Testis (tissue), 2 donors: ENCODE measurements at regions not wholly inside any gene's neighbourhood (a gene's known extent, or its start where the extent isn't known, plus 50 kb on each side); places are given as distances from the start of the nearest gene placed in this dataset.

ENCODE experiments used
- POLR2A ChIP-seq: fragments of 450-650 bp; IDR thresholded peaks from one replicate; pipeline ENCODE4 v1.6.1; 2017; ENCODE audit warnings: antibody characterized with exemption, mild to moderate bottlenecking, moderate library complexity
- TF ChIP-seq, protein P1 (sequence below), 3 experiments: fragments of 450-650 bp in 2 of 3; fragments of 200-600 bp in 1 of 3; sonication (generic) in 1 of 3; IDR thresholded peaks; one replicate each; pipeline ENCODE4 v1.5.1; 2016 to 2019; ENCODE audit warnings: antibody characterized with exemption in 3 of 3, mild to moderate bottlenecking in 2 of 3, moderate library complexity in 1 of 3

DNA sequence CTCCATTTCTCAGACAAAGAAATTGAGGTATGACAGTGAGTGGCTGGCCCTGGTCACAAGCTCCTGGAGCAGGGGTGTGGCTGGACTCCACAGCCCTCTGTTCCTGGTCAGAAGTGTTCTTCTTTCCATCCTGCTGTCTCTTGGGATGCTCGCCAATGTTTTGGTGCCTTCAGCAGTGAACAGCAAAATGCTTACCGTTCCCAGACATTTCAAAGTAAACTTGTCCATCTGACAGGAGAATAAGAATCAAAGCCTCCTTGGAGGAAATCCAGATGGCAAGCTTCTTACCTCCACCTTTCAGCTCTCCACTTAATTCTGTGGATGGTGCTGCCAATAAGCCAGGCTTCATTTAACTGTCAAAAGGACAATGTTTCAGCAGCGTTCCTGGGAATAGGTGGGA lies 954.1 kb downstream of the UQCRFS1 start:
- no peak for TF ChIP-seq POLR2A
- TF ChIP-seq, protein P1, sequence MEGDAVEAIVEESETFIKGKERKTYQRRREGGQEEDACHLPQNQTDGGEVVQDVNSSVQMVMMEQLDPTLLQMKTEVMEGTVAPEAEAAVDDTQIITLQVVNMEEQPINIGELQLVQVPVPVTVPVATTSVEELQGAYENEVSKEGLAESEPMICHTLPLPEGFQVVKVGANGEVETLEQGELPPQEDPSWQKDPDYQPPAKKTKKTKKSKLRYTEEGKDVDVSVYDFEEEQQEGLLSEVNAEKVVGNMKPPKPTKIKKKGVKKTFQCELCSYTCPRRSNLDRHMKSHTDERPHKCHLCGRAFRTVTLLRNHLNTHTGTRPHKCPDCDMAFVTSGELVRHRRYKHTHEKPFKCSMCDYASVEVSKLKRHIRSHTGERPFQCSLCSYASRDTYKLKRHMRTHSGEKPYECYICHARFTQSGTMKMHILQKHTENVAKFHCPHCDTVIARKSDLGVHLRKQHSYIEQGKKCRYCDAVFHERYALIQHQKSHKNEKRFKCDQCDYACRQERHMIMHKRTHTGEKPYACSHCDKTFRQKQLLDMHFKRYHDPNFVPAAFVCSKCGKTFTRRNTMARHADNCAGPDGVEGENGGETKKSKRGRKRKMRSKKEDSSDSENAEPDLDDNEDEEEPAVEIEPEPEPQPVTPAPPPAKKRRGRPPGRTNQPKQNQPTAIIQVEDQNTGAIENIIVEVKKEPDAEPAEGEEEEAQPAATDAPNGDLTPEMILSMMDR (IDR thresholded peaks at IDR 0.05) = no peak
